HEK293 (cell line): ENCODE measurements at regions not wholly inside any gene's neighbourhood (a gene's known extent, or its start where the extent isn't known, plus 50 kb on each side); places are given as distances from the start of the nearest gene placed in this dataset.

ENCODE experiments used
- BCL11A ChIP-seq: fragments of 450-650 bp; formaldehyde crosslinking; IDR thresholded peaks from 2 replicates; pipeline ENCODE4 v1.5.1; 2016; ENCODE audit warnings: low read depth, missing biosample characterization, missing genetic modification characterization
- CTCF ChIP-seq: fragments of 450-650 bp; formaldehyde crosslinking; IDR thresholded peaks from 2 replicates; pipeline ENCODE4 v1.5.1; 2016; ENCODE audit warnings: missing biosample characterization, missing genetic modification characterization
- KLF16 ChIP-seq: fragments of 450-650 bp; formaldehyde crosslinking; IDR thresholded peaks from 2 replicates; pipeline ENCODE4 v1.5.1; 2017; ENCODE audit warnings: missing biosample characterization, missing genetic modification characterization
- ZEB2 ChIP-seq: fragments of 450-650 bp; formaldehyde crosslinking; IDR thresholded peaks from 2 replicates; pipeline ENCODE4 v1.5.1; 2016; ENCODE audit warnings: missing biosample characterization, missing genetic modification characterization
- ZFP41 ChIP-seq: fragments of 450-650 bp; formaldehyde crosslinking; IDR thresholded peaks from 2 replicates; pipeline ENCODE4 v1.5.1; 2016; ENCODE audit warnings: missing biosample characterization, missing genetic modification characterization, borderline replicate concordance
- ZNF211 ChIP-seq: fragments of 450-650 bp; formaldehyde crosslinking; IDR thresholded peaks from 2 replicates; pipeline ENCODE4 v1.5.1; 2016; ENCODE audit warnings: low read depth, missing biosample characterization, missing genetic modification characterization
- ZNF221 ChIP-seq: fragments of 450-650 bp; formaldehyde crosslinking; IDR thresholded peaks from 2 replicates; pipeline ENCODE4 v1.5.1; 2017; ENCODE audit warnings: missing biosample characterization, missing genetic modification characterization, borderline replicate concordance
- ZNF624 ChIP-seq: fragments of 450-650 bp; formaldehyde crosslinking; IDR thresholded peaks from 2 replicates; pipeline ENCODE4 v1.5.1; 2017; ENCODE audit warnings: missing biosample characterization, missing genetic modification characterization
- ZNF677 ChIP-seq: fragments of 450-650 bp; IDR thresholded peaks from 2 replicates; pipeline ENCODE4 v1.5.0; 2018; ENCODE audit warnings: missing biosample characterization, mild to moderate bottlenecking, missing genetic modification characterization, moderate library complexity

- TF ChIP-seq ZNF624 (tag by site-specific recombination): no peak
- TF ChIP-seq CTCF (tag by site-specific recombination): no peak
- TF ChIP-seq ZEB2 (tag by site-specific recombination): no peak
- no peak for TF ChIP-seq BCL11A (tag by site-specific recombination)
- TF ChIP-seq ZNF677: no peak
- TF ChIP-seq ZNF211 (tag by site-specific recombination): no peak
- TF ChIP-seq ZNF221: no peak
- no peak for TF ChIP-seq KLF16
- TF ChIP-seq ZFP41 (tag by site-specific recombination): no peak
Observed at GRCh38 chr10:25865267-25865666, 68.8 kb upstream of the MYO3A start.
